ENCODE measurements at regions not wholly inside any gene's neighbourhood (a gene's known extent, or its start where the extent isn't known, plus 50 kb on each side); places are given as distances from the start of the nearest gene placed in this dataset.

DNA sequence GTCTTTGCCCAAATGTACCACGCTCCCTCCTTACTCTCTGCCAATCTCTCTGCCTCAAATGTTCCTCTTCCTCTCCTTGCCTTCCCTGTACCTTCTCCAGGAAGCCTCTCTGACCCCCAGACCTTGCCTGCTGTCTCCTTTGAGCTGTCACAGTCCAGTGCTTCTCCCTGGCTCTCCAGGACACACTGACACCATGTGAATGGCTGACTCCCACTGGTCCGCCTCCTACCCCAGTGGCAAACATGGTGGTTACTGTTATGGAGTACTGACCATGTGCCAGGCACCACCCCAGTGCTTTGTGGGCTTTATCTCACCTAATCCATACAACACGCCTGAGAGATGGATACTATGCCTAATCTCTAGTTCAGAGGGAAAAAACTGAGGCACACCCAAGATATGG, 141.9 kb downstream of the TPRA1 start:
- H3K4me1 ChIP-seq (ENCODE audit: control insufficient read depth, extremely low read depth, insufficient read depth, low read length), result no peaks in the 10 kb centered on the region
- no peak overlapping the region for H3K4me2 ChIP-seq (ENCODE audit: insufficient read depth, low read length)
- BruUV-seq (replicated peaks), result no TSS peak
- H2AFZ ChIP-seq (ENCODE audit: low read depth, low read length), result no peak overlapping the region
- dilution Hi-C loops (cut with MboI; ENCODE audit: extremely low pct_ligation_motif_present, low sequenced_read_pairs), result no loop called here
- no peaks in the 10 kb centered on the region for H4K20me1 ChIP-seq (replicated peaks; ENCODE audit: control insufficient read depth, extremely low read depth, insufficient read depth, low read length)
- ChIA-PET POLR2A (no interaction called here), CTCF (no interaction called here)
- no peaks in the 10 kb centered on the region for H3K79me2 ChIP-seq (ENCODE audit: control insufficient read depth, insufficient read depth, low read length)
- H3K27ac ChIP-seq (ENCODE audit: insufficient read depth, low read depth, low read length), result no peak overlapping the region
- H3K9ac ChIP-seq (replicated peaks; ENCODE audit: extremely low read depth, insufficient read depth, low read length), result no peak overlapping the region
- H3K9me3 ChIP-seq (replicated peaks; ENCODE audit: control insufficient read depth, insufficient read depth, low read length), result no peaks in the 10 kb centered on the region
- intact Hi-C loops (cut with micrococcal nuclease), result no loop called here
- H3K36me3 ChIP-seq (ENCODE audit: control insufficient read depth in 2 of 2, extremely low read depth in 1 of 2, insufficient read depth in 2 of 2, low read length in 2 of 2), result no peaks in the 10 kb centered on the region
- FAIRE-seq, result no peak
- H3K27me3 ChIP-seq (ENCODE audit: control insufficient read depth in 2 of 2, insufficient read depth in 2 of 2, low read length in 2 of 2), result peaks cover 4 to 5% of the 10 kb centered on the region in 2 experiments
- H3K4me3 ChIP-seq (replicated peaks in 1 of 3; ENCODE audit: insufficient read depth in 1 of 3, low read depth in 1 of 3, low read length in 3 of 3), result no peak overlapping the region
- TF ChIP-seq MYC (IDR thresholded peaks at IDR 0.05; ENCODE audit: low read depth, low read length) (no peak), JUN (IDR thresholded peaks at IDR 0.05; ENCODE audit: borderline replicate concordance, insufficient read depth, insufficient read length, low read depth) (no peak), GATA2 (IDR thresholded peaks at IDR 0.05; ENCODE audit: insufficient read depth, insufficient read length, low read depth, low read length) (no peak), POLR2AphosphoS5 (IDR thresholded peaks at IDR 0.05; ENCODE audit: insufficient read depth, low read depth, low read length) (no peak)
- TF ChIP-seq, protein P1, sequence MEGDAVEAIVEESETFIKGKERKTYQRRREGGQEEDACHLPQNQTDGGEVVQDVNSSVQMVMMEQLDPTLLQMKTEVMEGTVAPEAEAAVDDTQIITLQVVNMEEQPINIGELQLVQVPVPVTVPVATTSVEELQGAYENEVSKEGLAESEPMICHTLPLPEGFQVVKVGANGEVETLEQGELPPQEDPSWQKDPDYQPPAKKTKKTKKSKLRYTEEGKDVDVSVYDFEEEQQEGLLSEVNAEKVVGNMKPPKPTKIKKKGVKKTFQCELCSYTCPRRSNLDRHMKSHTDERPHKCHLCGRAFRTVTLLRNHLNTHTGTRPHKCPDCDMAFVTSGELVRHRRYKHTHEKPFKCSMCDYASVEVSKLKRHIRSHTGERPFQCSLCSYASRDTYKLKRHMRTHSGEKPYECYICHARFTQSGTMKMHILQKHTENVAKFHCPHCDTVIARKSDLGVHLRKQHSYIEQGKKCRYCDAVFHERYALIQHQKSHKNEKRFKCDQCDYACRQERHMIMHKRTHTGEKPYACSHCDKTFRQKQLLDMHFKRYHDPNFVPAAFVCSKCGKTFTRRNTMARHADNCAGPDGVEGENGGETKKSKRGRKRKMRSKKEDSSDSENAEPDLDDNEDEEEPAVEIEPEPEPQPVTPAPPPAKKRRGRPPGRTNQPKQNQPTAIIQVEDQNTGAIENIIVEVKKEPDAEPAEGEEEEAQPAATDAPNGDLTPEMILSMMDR (IDR thresholded peaks at IDR 0.05; ENCODE audit: extremely low read depth in 1 of 2, insufficient read depth in 1 of 2, low read depth in 1 of 2, low read length in 2 of 2), result no peak
- no peaks in the 10 kb centered on the region for H3K9me1 ChIP-seq (replicated peaks; ENCODE audit: control insufficient read depth, extremely low read depth, insufficient read depth, low read length)
- DNase-seq (ENCODE audit: low read depth, low spot score), result no peak

DNA sequence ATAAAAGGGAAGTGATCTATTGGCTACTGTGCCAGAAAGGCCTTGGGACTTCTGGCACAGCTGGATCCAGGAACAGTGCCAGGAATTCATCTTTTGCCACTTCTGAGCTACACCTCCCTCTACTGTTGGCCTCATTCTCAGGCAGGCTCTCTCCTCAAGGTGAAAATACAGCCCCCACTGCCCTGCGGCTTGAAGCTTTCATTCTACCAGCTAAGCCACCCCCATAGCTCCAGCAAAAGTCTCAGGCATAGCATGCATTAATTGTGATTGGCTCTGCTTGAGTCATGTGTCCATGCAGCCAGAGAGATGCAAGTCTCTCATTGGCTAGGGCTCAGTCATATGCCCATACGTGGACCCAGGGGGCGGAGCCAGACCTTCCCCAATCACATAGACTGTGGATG, 142.4 kb downstream of the TPRA1 start:
- intact Hi-C loops (cut with micrococcal nuclease), result no loop called here
- no peak for DNase-seq (ENCODE audit: low read depth, low spot score)
- no peaks in the 10 kb centered on the region for H3K9me3 ChIP-seq (replicated peaks; ENCODE audit: control insufficient read depth, insufficient read depth, low read length)
- H3K36me3 ChIP-seq (ENCODE audit: control insufficient read depth in 2 of 2, extremely low read depth in 1 of 2, insufficient read depth in 2 of 2, low read length in 2 of 2), result no peaks in the 10 kb centered on the region
- POLR2A ChIA-PET, result no interaction called here
- H3K4me2 ChIP-seq (ENCODE audit: insufficient read depth, low read length), result no peak overlapping the region
- no peaks in the 10 kb centered on the region for H3K79me2 ChIP-seq (ENCODE audit: control insufficient read depth, insufficient read depth, low read length)
- H3K9me1 ChIP-seq (replicated peaks; ENCODE audit: control insufficient read depth, extremely low read depth, insufficient read depth, low read length), result no peaks in the 10 kb centered on the region
- H3K4me3 ChIP-seq (replicated peaks in 1 of 3; ENCODE audit: insufficient read depth in 1 of 3, low read depth in 1 of 3, low read length in 3 of 3), result no peak overlapping the region
- H3K27ac ChIP-seq (ENCODE audit: insufficient read depth, low read depth, low read length), result no peak overlapping the region
- peaks cover 2 to 4% of the 10 kb centered on the region in 2 experiments for H3K27me3 ChIP-seq (ENCODE audit: control insufficient read depth in 2 of 2, insufficient read depth in 2 of 2, low read length in 2 of 2)
- H4K20me1 ChIP-seq (replicated peaks; ENCODE audit: control insufficient read depth, extremely low read depth, insufficient read depth, low read length), result no peaks in the 10 kb centered on the region
- dilution Hi-C loops (cut with MboI; ENCODE audit: extremely low pct_ligation_motif_present, low sequenced_read_pairs), result no loop called here
- FAIRE-seq, result no peak
- H3K4me1 ChIP-seq (ENCODE audit: control insufficient read depth, extremely low read depth, insufficient read depth, low read length), result no peaks in the 10 kb centered on the region
- CTCF ChIA-PET, result interaction anchor here (3.4 kb wide), 1 partner anchor 8 kb away, joined by 18 read pairs; no protein-coding TSS in a partner anchor
- H3K9ac ChIP-seq (replicated peaks; ENCODE audit: extremely low read depth, insufficient read depth, low read length), result no peak overlapping the region
- BruUV-seq (replicated peaks), result no TSS peak
- no peak overlapping the region for H2AFZ ChIP-seq (ENCODE audit: low read depth, low read length)
- TF ChIP-seq JUN (IDR thresholded peaks at IDR 0.05; ENCODE audit: borderline replicate concordance, insufficient read depth, insufficient read length, low read depth), result no peak
- TF ChIP-seq, protein P2, sequence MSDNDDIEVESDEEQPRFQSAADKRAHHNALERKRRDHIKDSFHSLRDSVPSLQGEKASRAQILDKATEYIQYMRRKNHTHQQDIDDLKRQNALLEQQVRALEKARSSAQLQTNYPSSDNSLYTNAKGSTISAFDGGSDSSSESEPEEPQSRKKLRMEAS (IDR thresholded peaks at IDR 0.05; ENCODE audit: insufficient read depth, insufficient read length), result no peak
- no peak for TF ChIP-seq MYC (IDR thresholded peaks at IDR 0.05; ENCODE audit: low read depth, low read length)
- no peak for TF ChIP-seq GATA2 (IDR thresholded peaks at IDR 0.05; ENCODE audit: insufficient read depth, insufficient read length, low read depth, low read length)
- TF ChIP-seq FOS (IDR thresholded peaks at IDR 0.05; ENCODE audit: borderline replicate concordance, insufficient read depth, low read length), result no peak
- no peak for TF ChIP-seq POLR2A (IDR thresholded peaks at IDR 0.05; ENCODE audit: low read depth, low read length)
- no peak for TF ChIP-seq EZH2 (IDR thresholded peaks at IDR 0.05; ENCODE audit: borderline replicate concordance, low read depth, low read length, severe bottlenecking)
- TF ChIP-seq POLR2AphosphoS5 (IDR thresholded peaks at IDR 0.05; ENCODE audit: insufficient read depth, low read depth, low read length), result no peak
- TF ChIP-seq, protein P1 (IDR thresholded peaks at IDR 0.05; ENCODE audit: extremely low read depth in 1 of 2, insufficient read depth in 1 of 2, low read depth in 1 of 2, low read length in 2 of 2), result no peak

Measured in endothelial cell of umbilical vein (primary cell).